Dedifferentiated amniotic fluid mesenchymal stem cell (primary cell): ENCODE measurements at regions not wholly inside any gene's neighbourhood (a gene's known extent, or its start where the extent isn't known, plus 50 kb on each side); places are given as distances from the start of the nearest gene placed in this dataset.
"Not testable (repeated sequence)": the region's sequence is repeated elsewhere in the genome, so short reads cannot be mapped to it uniquely, and the experiment has no call there.

ENCODE experiments used
- DNase-seq: peaks from one replicate; pipeline ENCODE4 v3.0.0-alpha.2; 2016; ENCODE audit errors: extremely low spot score

GRCh38 chr1:224791362-224791941 is 138.0 kb upstream of the DNAH14 start:
- DNase-seq = no peak

GRCh38 chr1:224795591-224795990 is 133.9 kb upstream of the DNAH14 start:
- no peak for DNase-seq

DNA sequence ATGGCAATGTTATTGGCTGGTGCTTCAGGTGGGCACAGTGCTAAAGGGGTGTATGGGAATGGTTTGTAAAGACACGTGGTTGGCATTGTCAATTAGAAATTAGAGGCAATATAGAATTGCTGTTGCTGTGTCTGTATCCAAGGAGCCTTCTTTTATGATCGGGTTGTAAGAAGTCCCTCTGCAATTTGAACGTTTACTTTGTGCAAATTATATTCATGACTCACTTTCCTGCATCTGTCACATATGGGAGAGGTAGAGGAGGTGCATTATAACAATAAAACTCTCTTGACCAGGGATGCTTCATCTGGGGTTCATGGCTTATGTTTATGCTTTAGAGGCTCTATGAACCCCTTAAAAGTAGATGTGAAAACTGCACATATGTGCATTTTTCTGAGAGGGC is 130.4 kb upstream of the DNAH14 start:
- DNase-seq = no peak

GRCh38 chr1:224800486-224801119 is 128.9 kb upstream of the DNAH14 start:
- DNase-seq = no peak

DNA sequence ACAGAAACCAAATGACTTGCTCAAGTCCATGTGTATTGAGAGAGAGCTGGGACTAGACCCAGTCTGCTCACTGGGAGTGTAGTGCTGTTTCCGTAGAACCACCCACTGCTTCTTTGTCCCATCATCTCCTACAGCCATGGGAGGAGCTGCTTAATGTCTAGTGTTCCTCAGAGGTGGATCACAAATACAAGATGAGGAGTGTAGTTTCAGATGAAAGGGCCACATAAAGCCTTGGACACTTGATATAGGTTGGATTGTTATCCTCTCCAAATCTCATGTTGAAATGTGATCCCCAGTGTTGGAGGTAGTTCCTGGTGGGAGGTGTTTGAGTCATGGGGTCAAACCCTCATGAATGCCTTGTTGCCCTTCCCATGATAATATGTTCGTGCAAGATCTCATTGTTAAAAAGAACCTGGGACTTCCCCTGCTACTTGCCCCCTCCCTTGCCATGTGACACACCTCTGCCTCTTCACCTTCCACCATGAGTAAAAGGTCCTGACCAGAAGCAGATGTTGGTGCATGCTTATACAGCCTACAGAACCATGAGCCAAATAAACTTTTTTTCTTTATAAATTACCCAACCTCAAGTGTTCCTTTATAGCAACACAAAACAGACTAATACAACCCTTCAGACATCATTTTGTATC is 127.5 kb upstream of the DNAH14 start:
- no peak for DNase-seq

GRCh38 chr1:224802617-224803016 is 126.9 kb upstream of the DNAH14 start:
- DNase-seq = no peak

GRCh38 chr1:224804220-224804619 is 125.3 kb upstream of the DNAH14 start:
- no peak for DNase-seq

DNA sequence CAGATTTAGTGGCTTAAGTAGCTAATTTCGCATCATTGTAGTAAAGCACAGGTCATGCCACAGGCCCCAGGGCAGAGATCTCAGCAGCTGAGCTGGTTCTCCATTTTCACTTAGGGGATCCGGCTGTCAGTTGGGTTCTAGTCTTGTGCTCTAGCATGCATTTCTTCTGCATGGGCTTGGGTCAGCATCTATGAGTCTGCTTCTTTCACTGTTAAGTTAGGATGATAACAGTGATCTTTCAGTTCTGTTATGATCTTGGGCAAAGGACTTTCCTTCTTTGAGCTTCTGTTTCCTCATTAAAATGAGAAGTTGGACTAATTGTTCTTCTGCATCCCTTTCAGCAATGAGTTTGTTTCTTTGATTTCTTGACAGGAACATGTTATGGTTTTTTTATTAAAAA is 123.6 kb upstream of the DNAH14 start:
- DNase-seq = no peak

GRCh38 chr1:224809137-224809536 is 120.3 kb upstream of the DNAH14 start:
- DNase-seq = no peak

GRCh38 chr1:224809613-224810012 is 119.9 kb upstream of the DNAH14 start:
- DNase-seq = no peak

DNA sequence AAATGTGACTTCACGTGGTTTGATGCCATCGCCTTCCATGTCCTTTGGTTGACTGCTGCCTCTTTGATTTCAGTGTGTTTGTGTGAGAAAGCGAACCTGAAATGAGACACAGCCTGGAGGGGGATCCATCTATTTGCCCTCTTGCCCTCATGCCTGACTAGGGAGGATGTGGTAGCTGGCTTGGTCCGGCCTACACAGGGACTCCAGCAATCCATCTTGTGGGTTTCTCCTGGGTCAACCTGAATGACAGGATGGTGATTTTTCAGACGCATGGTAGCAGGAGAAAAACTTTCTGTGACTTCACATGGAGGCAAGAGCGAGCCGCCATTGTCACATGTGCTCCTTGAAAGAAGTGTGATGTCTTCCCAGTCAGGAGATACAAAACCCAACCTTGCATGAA is 117.9 kb upstream of the DNAH14 start:
- DNase-seq = no peak

GRCh38 chr1:224815647-224816046 is 113.8 kb upstream of the DNAH14 start:
- no peak for DNase-seq

DNA sequence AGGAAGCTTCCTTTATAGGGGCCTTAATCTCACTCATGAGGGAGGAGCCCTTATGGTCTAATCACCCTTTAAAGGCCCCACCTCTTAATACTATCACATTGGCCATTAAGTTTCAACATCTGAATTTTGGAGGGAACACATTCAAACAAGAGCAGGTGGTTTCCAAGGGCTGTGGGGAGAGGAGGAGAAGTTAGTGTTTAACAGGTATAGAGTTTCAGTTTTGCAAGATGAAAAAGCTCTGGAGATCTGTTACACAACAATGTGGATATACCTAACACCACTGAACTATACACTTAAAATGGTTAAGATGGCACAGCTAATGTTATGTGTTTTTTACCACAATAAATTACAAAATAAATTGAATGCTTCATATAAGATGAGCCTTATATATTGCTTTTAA is 113.4 kb upstream of the DNAH14 start:
- DNase-seq = no peak

DNA sequence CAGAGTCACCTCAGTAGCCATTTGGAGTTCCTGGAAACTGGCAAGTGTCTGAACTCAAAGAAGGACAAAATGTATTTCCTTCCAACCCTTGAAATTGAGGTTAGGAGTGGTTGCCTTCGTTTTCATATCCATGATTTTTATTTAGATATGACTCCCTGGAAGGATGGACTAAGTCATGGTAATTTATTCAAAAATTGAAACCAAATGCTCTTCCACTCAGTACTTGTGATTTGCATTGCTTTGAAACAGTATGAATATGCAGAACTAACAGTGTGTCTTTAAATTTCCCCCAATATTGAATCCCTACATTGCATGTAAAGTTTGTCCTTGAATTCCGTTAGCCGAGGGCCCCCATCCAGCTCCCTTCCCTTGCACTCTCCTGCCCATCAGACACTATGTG is 112.1 kb upstream of the DNAH14 start:
- no peak for DNase-seq

- DNase-seq = no peak
Measured at GRCh38 chr1:224819861-224820260, 109.6 kb upstream of the DNAH14 start.

DNA sequence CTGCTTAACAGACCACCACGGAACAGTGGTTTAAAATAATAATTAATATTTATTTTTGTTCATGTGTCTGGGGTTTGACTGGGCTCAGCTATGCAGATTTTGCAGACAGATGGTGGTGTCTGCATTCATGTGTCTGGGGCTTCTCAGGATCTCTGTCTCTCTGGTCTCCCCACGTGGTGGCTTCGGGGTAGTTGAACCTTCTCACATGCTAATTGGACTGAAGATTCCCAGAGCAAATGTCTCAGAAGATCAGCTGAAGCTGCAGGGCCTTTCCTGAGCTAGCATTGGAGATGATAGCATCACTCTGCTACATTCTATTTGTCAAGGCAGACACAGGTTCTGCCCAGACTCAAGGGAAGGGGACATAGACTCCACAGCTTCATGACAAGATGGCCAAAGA is 109.1 kb upstream of the DNAH14 start:
- DNase-seq = no peak

DNA sequence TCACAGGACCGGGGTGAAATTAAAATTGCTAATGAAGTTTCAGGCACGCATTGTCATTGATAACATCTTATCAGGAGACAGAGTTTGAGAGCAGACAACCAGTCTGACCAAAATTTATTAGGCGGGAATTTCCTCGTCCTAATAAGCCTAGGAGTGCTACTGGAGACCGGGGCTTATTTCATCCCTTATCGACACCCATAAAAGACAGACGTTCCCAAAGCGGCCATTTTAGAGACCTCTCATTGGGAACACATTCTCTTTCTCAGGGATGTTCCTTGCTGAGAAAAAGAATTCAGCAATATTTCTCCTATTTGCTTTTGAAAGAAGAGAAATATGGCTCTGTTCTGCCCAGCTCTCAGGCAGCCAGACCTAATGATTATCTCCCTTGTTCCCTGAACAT is 107.7 kb upstream of the DNAH14 start:
- not testable (repeated sequence) for DNase-seq

GRCh38 chr1:224825525-224826000 is 103.9 kb upstream of the DNAH14 start:
- DNase-seq = no peak

GRCh38 chr1:224828691-224829090 is 100.8 kb upstream of the DNAH14 start:
- peak; percentile 39 for DNase-seq

GRCh38 chr1:224831501-224831900 is 98.0 kb upstream of the DNAH14 start:
- DNase-seq = peak; percentile 23

GRCh38 chr1:224839648-224840300 is 89.7 kb upstream of the DNAH14 start:
- DNase-seq = not testable (repeated sequence)

GRCh38 chr1:224841803-224842202 is 87.7 kb upstream of the DNAH14 start:
- not testable (repeated sequence) for DNase-seq
